Neural cell (in vitro differentiated cells): ENCODE measurements at regions not wholly inside any gene's neighbourhood (a gene's known extent, or its start where the extent isn't known, plus 50 kb on each side); places are given as distances from the start of the nearest gene placed in this dataset.

Source experiments
- H2AFZ ChIP-seq: fragments of 200-600, 300-800 bp; sonication (generic), shearing (Covaris generic); 2 replicates; pipeline ENCODE4 v1.6.0; 2014; ENCODE audit warnings: low read depth, mild to moderate bottlenecking, antibody characterized with exemption, low read length, moderate library complexity
- H3F3A ChIP-seq: fragments of 200-600 bp; shearing (Covaris generic); 2 replicates; pipeline ENCODE4 v1.6.1; 2016; ENCODE audit warnings: mild to moderate bottlenecking, moderate library complexity, mixed read lengths, antibody characterized with exemption, low read length; ENCODE audit not compliant: insufficient read depth, poor library complexity, severe bottlenecking
- H3K27ac ChIP-seq: fragments of 200-600, 300-800 bp; sonication (generic), shearing (Covaris generic); 2 replicates; pipeline ENCODE4 v1.5.1; 2014; ENCODE audit warnings: mild to moderate bottlenecking, low read length, moderate library complexity
- H3K27me3 ChIP-seq: fragments of 300-800, 200-600 bp; sonication (generic), shearing (Covaris generic); 2 replicates; pipeline ENCODE4 v1.6.0; 2014; ENCODE audit warnings: mild to moderate bottlenecking, low read depth, low read length, moderate library complexity; ENCODE audit not compliant: insufficient read depth
- H3K36me3 ChIP-seq: fragments of 300-800, 200-600 bp; sonication (generic), shearing (Covaris generic); 2 replicates; pipeline ENCODE4 v1.5.1; 2014; ENCODE audit warnings: mild to moderate bottlenecking, antibody characterized with exemption, low read length, moderate library complexity; ENCODE audit not compliant: insufficient read depth
- H3K4me2 ChIP-seq: fragments of 300-800, 200-600 bp; sonication (generic), shearing (Covaris generic); 2 replicates; pipeline ENCODE4 v1.6.0; 2014; ENCODE audit warnings: mild to moderate bottlenecking, low read length
- H3K4me3 ChIP-seq: fragments of 300-800, 200-600 bp; sonication (generic), shearing (Covaris generic); 2 replicates; pipeline ENCODE4 v1.5.1; 2014; ENCODE audit warnings: mild to moderate bottlenecking, low read length, moderate library complexity
- H3K79me2 ChIP-seq: fragments of 200-600 bp; shearing (Covaris generic); replicated peaks from 2 replicates; pipeline ENCODE4 v1.6.0; 2014; ENCODE audit warnings: mild to moderate bottlenecking, low read length, moderate library complexity; ENCODE audit not compliant: insufficient read depth
- H3K9ac ChIP-seq: fragments of 300-800, 200-600 bp; sonication (generic), shearing (Covaris generic); 2 replicates; pipeline ENCODE4 v1.6.1; 2016; ENCODE audit warnings: mild to moderate bottlenecking, low read length, mixed read lengths
- H3K9me2 ChIP-seq: fragments of 200-600 bp; shearing (Covaris generic); 2 replicates; pipeline ENCODE4 v1.6.1; 2016; ENCODE audit warnings: mild to moderate bottlenecking, low read length, mixed read lengths; ENCODE audit not compliant: insufficient read depth
- H3K9me3 ChIP-seq: fragments of 200-600, 300-800 bp; sonication (generic), shearing (Covaris generic); 2 replicates; pipeline ENCODE4 v1.6.1; 2016; ENCODE audit warnings: mild to moderate bottlenecking, mixed run types, low read length, moderate library complexity, mixed read lengths
- H4K20me1 ChIP-seq: fragments of 200-600 bp; shearing (Covaris generic); 2 replicates; pipeline ENCODE4 v1.6.1; 2016; ENCODE audit warnings: mild to moderate bottlenecking, mixed run types; ENCODE audit not compliant: insufficient read depth
- EP300 ChIP-seq: fragments of 450-650 bp; conservative IDR thresholded peaks from 2 replicates; pipeline ENCODE4 v1.6.1; 2014; ENCODE audit warnings: antibody characterized with exemption, mild to moderate bottlenecking, moderate library complexity; ENCODE audit not compliant: poor library complexity, severe bottlenecking
- EZH2 ChIP-seq: fragments of 200-600, 300-800 bp; shearing (Covaris generic), sonication (generic); IDR thresholded peaks from 2 replicates; pipeline ENCODE4 v1.6.1; 2014; ENCODE audit warnings: antibody characterized with exemption, low read length, borderline replicate concordance, mild to moderate bottlenecking; ENCODE audit not compliant: insufficient read depth, poor library complexity, severe bottlenecking
- MXI1 ChIP-seq: fragments of 450-650 bp; conservative IDR thresholded peaks from 2 replicates; pipeline ENCODE4 v1.6.1; 2014; ENCODE audit warnings: antibody characterized with exemption, mild to moderate bottlenecking; ENCODE audit not compliant: poor library complexity, severe bottlenecking
- POLR2AphosphoS5 ChIP-seq: IDR thresholded peaks from 2 replicates; pipeline ENCODE4 v1.6.1; 2012
- RAD21 ChIP-seq: fragments of 450-650 bp; conservative IDR thresholded peaks from 2 replicates; pipeline ENCODE4 v1.6.1; 2014; ENCODE audit warnings: antibody characterized with exemption, mild to moderate bottlenecking, moderate library complexity
- SMC3 ChIP-seq: fragments of 450-650 bp; conservative IDR thresholded peaks from 2 replicates; pipeline ENCODE4 v1.6.1; 2014; ENCODE audit warnings: antibody characterized with exemption, mild to moderate bottlenecking, moderate library complexity; ENCODE audit not compliant: poor library complexity
- TAF1 ChIP-seq: IDR thresholded peaks from 2 replicates; pipeline ENCODE4 v1.6.1; 2012; ENCODE audit warnings: low read depth
- TF ChIP-seq, protein P1 (sequence below): IDR thresholded peaks from 2 replicates; pipeline ENCODE4 v1.6.1; 2012; ENCODE audit warnings: borderline replicate concordance
- TF ChIP-seq, protein P2 (sequence below): fragments of 450-650 bp; IDR thresholded peaks from 2 replicates; pipeline ENCODE4 v1.5.1; 2014; ENCODE audit warnings: antibody characterized with exemption, mild to moderate bottlenecking, moderate library complexity; ENCODE audit not compliant: poor library complexity, severe bottlenecking

GRCh38 chr4:1487106-1487505 is 80.9 kb upstream of the NKX1-1 start:
- no peak overlapping the region for H3K27ac ChIP-seq
- no peaks in the 10 kb centered on the region for H3K36me3 ChIP-seq
- H3K9ac ChIP-seq = no peak overlapping the region
- H2AFZ ChIP-seq = no peak overlapping the region
- no peaks in the 10 kb centered on the region for H3K79me2 ChIP-seq
- H3K4me3 ChIP-seq = no peak overlapping the region
- H4K20me1 ChIP-seq = no peaks in the 10 kb centered on the region
- no peaks in the 10 kb centered on the region for H3K27me3 ChIP-seq
- TF ChIP-seq, protein P1, sequence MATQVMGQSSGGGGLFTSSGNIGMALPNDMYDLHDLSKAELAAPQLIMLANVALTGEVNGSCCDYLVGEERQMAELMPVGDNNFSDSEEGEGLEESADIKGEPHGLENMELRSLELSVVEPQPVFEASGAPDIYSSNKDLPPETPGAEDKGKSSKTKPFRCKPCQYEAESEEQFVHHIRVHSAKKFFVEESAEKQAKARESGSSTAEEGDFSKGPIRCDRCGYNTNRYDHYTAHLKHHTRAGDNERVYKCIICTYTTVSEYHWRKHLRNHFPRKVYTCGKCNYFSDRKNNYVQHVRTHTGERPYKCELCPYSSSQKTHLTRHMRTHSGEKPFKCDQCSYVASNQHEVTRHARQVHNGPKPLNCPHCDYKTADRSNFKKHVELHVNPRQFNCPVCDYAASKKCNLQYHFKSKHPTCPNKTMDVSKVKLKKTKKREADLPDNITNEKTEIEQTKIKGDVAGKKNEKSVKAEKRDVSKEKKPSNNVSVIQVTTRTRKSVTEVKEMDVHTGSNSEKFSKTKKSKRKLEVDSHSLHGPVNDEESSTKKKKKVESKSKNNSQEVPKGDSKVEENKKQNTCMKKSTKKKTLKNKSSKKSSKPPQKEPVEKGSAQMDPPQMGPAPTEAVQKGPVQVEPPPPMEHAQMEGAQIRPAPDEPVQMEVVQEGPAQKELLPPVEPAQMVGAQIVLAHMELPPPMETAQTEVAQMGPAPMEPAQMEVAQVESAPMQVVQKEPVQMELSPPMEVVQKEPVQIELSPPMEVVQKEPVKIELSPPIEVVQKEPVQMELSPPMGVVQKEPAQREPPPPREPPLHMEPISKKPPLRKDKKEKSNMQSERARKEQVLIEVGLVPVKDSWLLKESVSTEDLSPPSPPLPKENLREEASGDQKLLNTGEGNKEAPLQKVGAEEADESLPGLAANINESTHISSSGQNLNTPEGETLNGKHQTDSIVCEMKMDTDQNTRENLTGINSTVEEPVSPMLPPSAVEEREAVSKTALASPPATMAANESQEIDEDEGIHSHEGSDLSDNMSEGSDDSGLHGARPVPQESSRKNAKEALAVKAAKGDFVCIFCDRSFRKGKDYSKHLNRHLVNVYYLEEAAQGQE = no peak
- TF ChIP-seq RAD21 = no peak
- no peak for TF ChIP-seq EZH2
- TF ChIP-seq, protein P2, sequence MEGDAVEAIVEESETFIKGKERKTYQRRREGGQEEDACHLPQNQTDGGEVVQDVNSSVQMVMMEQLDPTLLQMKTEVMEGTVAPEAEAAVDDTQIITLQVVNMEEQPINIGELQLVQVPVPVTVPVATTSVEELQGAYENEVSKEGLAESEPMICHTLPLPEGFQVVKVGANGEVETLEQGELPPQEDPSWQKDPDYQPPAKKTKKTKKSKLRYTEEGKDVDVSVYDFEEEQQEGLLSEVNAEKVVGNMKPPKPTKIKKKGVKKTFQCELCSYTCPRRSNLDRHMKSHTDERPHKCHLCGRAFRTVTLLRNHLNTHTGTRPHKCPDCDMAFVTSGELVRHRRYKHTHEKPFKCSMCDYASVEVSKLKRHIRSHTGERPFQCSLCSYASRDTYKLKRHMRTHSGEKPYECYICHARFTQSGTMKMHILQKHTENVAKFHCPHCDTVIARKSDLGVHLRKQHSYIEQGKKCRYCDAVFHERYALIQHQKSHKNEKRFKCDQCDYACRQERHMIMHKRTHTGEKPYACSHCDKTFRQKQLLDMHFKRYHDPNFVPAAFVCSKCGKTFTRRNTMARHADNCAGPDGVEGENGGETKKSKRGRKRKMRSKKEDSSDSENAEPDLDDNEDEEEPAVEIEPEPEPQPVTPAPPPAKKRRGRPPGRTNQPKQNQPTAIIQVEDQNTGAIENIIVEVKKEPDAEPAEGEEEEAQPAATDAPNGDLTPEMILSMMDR = no peak
- no peak for TF ChIP-seq SMC3
- no peak for TF ChIP-seq MXI1
- no peak for TF ChIP-seq TAF1
- no peak for TF ChIP-seq POLR2AphosphoS5
- no peak for TF ChIP-seq EP300
- no peaks in the 10 kb centered on the region for H3F3A ChIP-seq
- no peak overlapping the region for H3K4me2 ChIP-seq
- peaks cover 5% of the 10 kb centered on the region for H3K9me3 ChIP-seq
- H3K9me2 ChIP-seq = no peaks in the 10 kb centered on the region

DNA sequence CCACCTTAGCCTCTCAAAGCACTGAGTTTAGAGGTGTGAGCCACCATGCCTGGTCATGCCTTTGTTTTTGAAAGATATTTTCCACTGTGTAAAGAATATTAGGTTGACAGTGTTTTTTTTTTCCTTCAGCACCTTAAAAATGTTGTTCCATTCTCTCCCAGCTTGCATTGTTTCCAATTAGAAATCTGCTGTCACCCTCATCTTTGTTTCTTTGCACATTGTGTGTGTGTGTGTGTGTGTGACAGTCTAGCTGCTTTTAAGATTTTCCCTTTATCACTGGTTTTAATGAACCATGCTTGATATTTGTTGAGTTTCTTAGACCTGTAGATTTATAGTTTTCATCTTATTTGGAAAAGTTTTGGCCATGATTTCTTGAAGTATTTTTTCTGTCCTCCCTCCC is 79.0 kb upstream of the NKX1-1 start:
- Histone ChIP-seq H2AFZ (no peak overlapping the region), H3K27ac (no peak overlapping the region), H3K9me3 (peaks cover 10% of the 10 kb centered on the region), H3K4me3 (no peak overlapping the region), H3F3A (no peaks in the 10 kb centered on the region), H3K79me2 (no peaks in the 10 kb centered on the region), H3K9me2 (no peaks in the 10 kb centered on the region), H4K20me1 (no peaks in the 10 kb centered on the region), H3K27me3 (no peaks in the 10 kb centered on the region), H3K36me3 (no peaks in the 10 kb centered on the region), H3K4me2 (no peak overlapping the region), H3K9ac (no peak overlapping the region)
- TF ChIP-seq MXI1 = no peak
- TF ChIP-seq SMC3 = no peak
- TF ChIP-seq, protein P1 = no peak
- no peak for TF ChIP-seq EZH2
- no peak for TF ChIP-seq RAD21
- no peak for TF ChIP-seq TAF1
- TF ChIP-seq, protein P2 = no peak
- TF ChIP-seq POLR2AphosphoS5 = no peak
- TF ChIP-seq EP300 = no peak
